SK-N-SH (cell line): ENCODE measurements at regions not wholly inside any gene's neighbourhood (a gene's known extent, or its start where the extent isn't known, plus 50 kb on each side); places are given as distances from the start of the nearest gene placed in this dataset.

Experiments
- CTCF ChIA-PET: fragments of 300-600, 350-600 bp; formaldehyde crosslinking; extraction: SDS; loops from one replicate; lab custom pipeline; 2021; lab: Yijun Ruan, JAX
- POLR2A ChIA-PET: fragments of 350-600 bp; sonication (Branson Sonifier 250); formaldehyde crosslinking; extraction: SDS; loops from one replicate; lab custom pipeline; 2020; ENCODE audit warnings: antibody characterized with exemption, inconsistent platforms; lab: Yijun Ruan, JAX
- DNase-seq: peaks from one replicate; pipeline ENCODE4 v3.0.0; 2012
- H2AFZ ChIP-seq: fragments of 200-600 bp; sonication (generic); 2 replicates; pipeline ENCODE4 v1.8.1; 2016; ENCODE audit warnings: antibody characterized with exemption, mild to moderate bottlenecking, low read depth
- H3F3A ChIP-seq: fragments of 200-600 bp; sonication (generic); replicated peaks from 2 replicates; pipeline ENCODE3; 2016; ENCODE audit warnings: antibody characterized with exemption, mild to moderate bottlenecking; ENCODE audit not compliant: insufficient read depth
- H3K27ac ChIP-seq, 2 experiments: fragments of 200-500 bp in 1 of 2; fragments of 200-600 bp in 1 of 2; sonication (Bioruptor generic) in 1 of 2; sonication (generic), shearing (Covaris generic) in 1 of 2; 2 replicates each; pipeline versions ENCODE4 v1.5.1 to v1.6.1; 2014 to 2016; ENCODE audit warnings: low read depth in 2 of 2, inconsistent platforms in 1 of 2, low read length in 1 of 2, mild to moderate bottlenecking in 1 of 2, mixed read lengths in 1 of 2
- H3K27me3 ChIP-seq: fragments of 200-600 bp; sonication (generic), shearing (Covaris generic); 2 replicates; pipeline ENCODE4 v1.6.1; 2016; ENCODE audit warnings: mixed run types; ENCODE audit not compliant: insufficient read depth
- H3K36me3 ChIP-seq, 2 experiments: fragments of 200-500 bp in 1 of 2; fragments of 200-600 bp in 1 of 2; sonication (Bioruptor generic) in 1 of 2; sonication (generic) in 1 of 2; replicated peaks in 1 of 2; 2 replicates each; pipeline versions ENCODE3 to v1.5.1; 2014 to 2016; ENCODE audit warnings: low read length in 1 of 2, mild to moderate bottlenecking in 1 of 2; ENCODE audit not compliant: insufficient read depth in 2 of 2, control insufficient read depth in 1 of 2
- H3K4me1 ChIP-seq, 2 experiments: fragments of 200-500 bp in 1 of 2; fragments of 200-600 bp in 1 of 2; sonication (Bioruptor generic) in 1 of 2; sonication (generic), shearing (Covaris generic) in 1 of 2; 2 replicates each; pipeline versions ENCODE4 v1.5.1 to v1.6.1; 2014 to 2016; ENCODE audit warnings: low read depth in 1 of 2, low read length in 1 of 2, mixed run types in 1 of 2; ENCODE audit not compliant: insufficient read depth in 2 of 2, control insufficient read depth in 1 of 2
- H3K4me2 ChIP-seq: fragments of 200-600 bp; sonication (generic), shearing (Covaris generic); 2 replicates; pipeline ENCODE4 v1.6.1; 2017; ENCODE audit warnings: mixed run types
- H3K4me3 ChIP-seq, 2 experiments: fragments of 200-500 bp in 1 of 2; fragments of 200-600 bp in 1 of 2; sonication (Bioruptor generic) in 1 of 2; sonication (generic), shearing (Covaris generic) in 1 of 2; 2 replicates each; pipeline versions ENCODE4 v1.5.1 to v1.8.1; 2014 to 2016; ENCODE audit warnings: low read depth in 2 of 2, inconsistent platforms in 1 of 2, low read length in 1 of 2, mild to moderate bottlenecking in 1 of 2, mixed read lengths in 1 of 2, moderate library complexity in 1 of 2
- H3K79me2 ChIP-seq: fragments of 200-600 bp; sonication (generic); 2 replicates; pipeline ENCODE4 v1.8.1; 2017; ENCODE audit warnings: mild to moderate bottlenecking; ENCODE audit not compliant: insufficient read depth
- H3K9ac ChIP-seq: fragments of 200-600 bp; sonication (generic); 2 replicates; pipeline ENCODE4 v1.6.1; 2017; ENCODE audit warnings: mixed run types
- H3K9me2 ChIP-seq: fragments of 200-600 bp; sonication (generic); 2 replicates; pipeline ENCODE4 v1.6.1; 2017; ENCODE audit warnings: mixed run types
- H3K9me3 ChIP-seq: fragments of 200-600 bp; sonication (generic); 2 replicates; pipeline ENCODE4 v1.6.1; 2017; ENCODE audit warnings: mixed run types, mild to moderate bottlenecking, moderate library complexity
- H4K20me1 ChIP-seq: fragments of 200-600 bp; sonication (generic); 2 replicates; pipeline ENCODE4 v1.6.1; 2017; ENCODE audit warnings: mild to moderate bottlenecking, mixed run types; ENCODE audit not compliant: insufficient read depth
- CTCF ChIP-seq: fragments of 200-600 bp; sonication (generic); IDR thresholded peaks from 2 replicates; pipeline ENCODE4 v1.6.1; 2017; ENCODE audit warnings: antibody characterized with exemption, mild to moderate bottlenecking, moderate library complexity
- EP300 ChIP-seq, 2 experiments: IDR thresholded peaks; 2 replicates each; pipeline versions ENCODE4 v1.4.0 to v1.6.1; 2012; ENCODE audit warnings: borderline replicate concordance in 1 of 2, low read depth in 1 of 2, low read length in 1 of 2
- FOSL2 ChIP-seq: IDR thresholded peaks from 2 replicates; pipeline ENCODE4 v1.4.0; 2012; ENCODE audit warnings: low read depth, mild to moderate bottlenecking, moderate library complexity, borderline replicate concordance
- GABPA ChIP-seq: IDR thresholded peaks from 2 replicates; pipeline ENCODE4 v1.4.0; 2012; ENCODE audit warnings: low read depth, mild to moderate bottlenecking
- MAX ChIP-seq: IDR thresholded peaks from 2 replicates; pipeline ENCODE4 v1.4.0; 2012; ENCODE audit warnings: low read depth
- RAD21 ChIP-seq: IDR thresholded peaks from 2 replicates; pipeline ENCODE4 v1.6.1; 2012; ENCODE audit warnings: mild to moderate bottlenecking, low read length
- RCOR1 ChIP-seq: fragments of 150-350 bp; IDR thresholded peaks from 2 replicates; pipeline ENCODE4 v1.6.1; 2017; ENCODE audit warnings: antibody characterized with exemption, low read length
- REST ChIP-seq: IDR thresholded peaks from 2 replicates; pipeline ENCODE4 v1.6.1; 2012; ENCODE audit warnings: mild to moderate bottlenecking, low read depth, low read length, moderate library complexity
- RFX5 ChIP-seq: IDR thresholded peaks from 2 replicates; pipeline ENCODE4 v1.6.1; 2012; ENCODE audit warnings: mild to moderate bottlenecking, improper control_type of control experiment, low read length
- SMC3 ChIP-seq: IDR thresholded peaks from 2 replicates; pipeline ENCODE4 v1.6.1; 2012; ENCODE audit warnings: low read depth, low read length, improper control_type of control experiment
- TAF1 ChIP-seq: IDR thresholded peaks from 2 replicates; pipeline ENCODE4 v1.6.1; 2012; ENCODE audit warnings: low read depth, mild to moderate bottlenecking, low read length, moderate library complexity, borderline replicate concordance
- YY1 ChIP-seq: IDR thresholded peaks from 2 replicates; pipeline ENCODE4 v1.4.0; 2012; ENCODE audit warnings: low read depth, mild to moderate bottlenecking
- ZBTB33 ChIP-seq: IDR thresholded peaks from 2 replicates; pipeline ENCODE4 v1.4.0; 2012; ENCODE audit warnings: low read depth, borderline replicate concordance
- WGBS: methylation state at CpG from one replicate; pipeline ENCODE4 v1.1.6; 2017; ENCODE audit warnings: low lambda C conversion rate; 5-methylcytosine and 5-hydroxymethylcytosine counted together

- Histone ChIP-seq H3K4me1 (no peaks in the 10 kb centered on the region), H4K20me1 (no peaks in the 10 kb centered on the region), H2AFZ (no peak overlapping the region), H3K4me3 (no peak overlapping the region), H3K27me3 (no peaks in the 10 kb centered on the region), H3K9me3 (no peaks in the 10 kb centered on the region), H3K27ac (no peak overlapping the region), H3K4me2 (no peak overlapping the region), H3K79me2 (no peaks in the 10 kb centered on the region), H3K9me2 (no peaks in the 10 kb centered on the region), H3K36me3 (no peaks in the 10 kb centered on the region), H3K9ac (no peak overlapping the region), H3F3A (no peaks in the 10 kb centered on the region)
- POLR2A ChIA-PET = no interaction called here
- 21% methylated on average over 2 of the region's 2 CpGs for WGBS
- TF ChIP-seq TAF1 (no peak), ZBTB33 (no peak), SMC3 (no peak), EP300 (IDR thresholded peaks at IDR 0.05; ENCODE audit: borderline replicate concordance in 1 of 2, low read depth in 1 of 2, low read length in 1 of 2) (no peak), FOSL2 (no peak), RCOR1 (no peak), MAX (no peak), YY1 (no peak), GABPA (no peak), RAD21 (no peak), RFX5 (no peak), REST (no peak), CTCF (no peak)
- DNase-seq = no peak
- CTCF ChIA-PET = no interaction called here
Observed at GRCh38 chr5:118728191-118728590, 260.2 kb downstream of the DTWD2 start.
